ENCODE measurements at regions not wholly inside any gene's neighbourhood (a gene's known extent, or its start where the extent isn't known, plus 50 kb on each side); places are given as distances from the start of the nearest gene placed in this dataset.

DNA sequence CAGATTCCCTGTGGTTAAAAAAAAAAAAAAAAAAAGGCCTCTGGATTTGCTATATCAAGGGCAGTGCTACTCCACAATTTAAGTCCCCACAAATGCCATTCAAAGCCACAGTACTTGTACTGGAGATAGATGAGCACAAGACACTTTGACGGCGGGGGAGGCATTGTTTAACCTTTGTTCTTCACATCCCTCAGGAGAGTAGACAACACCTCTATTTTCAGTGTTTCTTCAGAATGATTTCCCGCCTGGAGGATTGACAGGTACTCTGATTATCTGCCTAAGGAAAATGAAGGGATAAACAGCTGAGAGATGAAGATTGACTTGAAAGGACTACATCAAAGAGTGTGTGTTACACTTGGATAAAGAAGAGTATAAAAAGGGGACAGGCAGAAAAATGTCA is 58.7 kb downstream of the OTOL1 start:
- TF ChIP-seq, protein P1, sequence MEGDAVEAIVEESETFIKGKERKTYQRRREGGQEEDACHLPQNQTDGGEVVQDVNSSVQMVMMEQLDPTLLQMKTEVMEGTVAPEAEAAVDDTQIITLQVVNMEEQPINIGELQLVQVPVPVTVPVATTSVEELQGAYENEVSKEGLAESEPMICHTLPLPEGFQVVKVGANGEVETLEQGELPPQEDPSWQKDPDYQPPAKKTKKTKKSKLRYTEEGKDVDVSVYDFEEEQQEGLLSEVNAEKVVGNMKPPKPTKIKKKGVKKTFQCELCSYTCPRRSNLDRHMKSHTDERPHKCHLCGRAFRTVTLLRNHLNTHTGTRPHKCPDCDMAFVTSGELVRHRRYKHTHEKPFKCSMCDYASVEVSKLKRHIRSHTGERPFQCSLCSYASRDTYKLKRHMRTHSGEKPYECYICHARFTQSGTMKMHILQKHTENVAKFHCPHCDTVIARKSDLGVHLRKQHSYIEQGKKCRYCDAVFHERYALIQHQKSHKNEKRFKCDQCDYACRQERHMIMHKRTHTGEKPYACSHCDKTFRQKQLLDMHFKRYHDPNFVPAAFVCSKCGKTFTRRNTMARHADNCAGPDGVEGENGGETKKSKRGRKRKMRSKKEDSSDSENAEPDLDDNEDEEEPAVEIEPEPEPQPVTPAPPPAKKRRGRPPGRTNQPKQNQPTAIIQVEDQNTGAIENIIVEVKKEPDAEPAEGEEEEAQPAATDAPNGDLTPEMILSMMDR (IDR thresholded peaks at IDR 0.05; ENCODE audit: unreplicated experiment), result no peak
- peaks cover 2% of the 10 kb centered on the region for H3K27me3 Mint-ChIP-seq
- H3K9me3 Mint-ChIP-seq (ENCODE audit: low read depth), result no peaks in the 10 kb centered on the region
- no peak overlapping the region for H3K4me3 Mint-ChIP-seq (ENCODE audit: low read depth)
- no peak for DNase-seq (ENCODE audit: low spot score, unreplicated experiment)
- H3K4me1 Mint-ChIP-seq (ENCODE audit: low read depth), result peaks cover 5% of the 10 kb centered on the region
- H3K27ac Mint-ChIP-seq, result no peak overlapping the region
- no peaks in the 10 kb centered on the region for H3K36me3 Mint-ChIP-seq (ENCODE audit: insufficient read depth)

DNA sequence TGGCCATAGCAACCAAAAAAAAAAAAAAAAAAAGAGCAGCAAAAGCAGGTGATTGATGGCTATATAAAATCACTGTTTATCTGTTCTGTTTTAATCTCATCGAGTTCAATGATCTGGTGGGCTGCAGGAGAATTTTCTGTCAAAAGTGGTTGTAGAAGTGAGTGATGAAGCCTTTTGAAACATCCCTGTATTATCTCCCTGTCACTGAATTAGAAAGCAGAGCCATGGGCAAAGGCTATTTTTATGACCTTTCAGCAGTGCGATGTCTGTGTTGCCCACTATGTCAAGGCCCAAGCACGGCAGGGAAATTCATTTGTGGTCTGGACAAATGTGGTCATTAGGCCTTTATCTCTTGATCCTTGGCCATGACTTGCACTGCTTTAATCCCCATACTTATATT is 59.9 kb downstream of the OTOL1 start:
- Mint-ChIP-seq H3K36me3 (ENCODE audit: insufficient read depth) (no peaks in the 10 kb centered on the region), H3K27ac (no peak overlapping the region), H3K27me3 (peaks cover 2% of the 10 kb centered on the region), H3K9me3 (ENCODE audit: low read depth) (no peaks in the 10 kb centered on the region), H3K4me1 (ENCODE audit: low read depth) (peaks cover 6% of the 10 kb centered on the region), H3K4me3 (ENCODE audit: low read depth) (no peak overlapping the region)
- no peak for DNase-seq (ENCODE audit: low spot score, unreplicated experiment)
- TF ChIP-seq, protein P1 (IDR thresholded peaks at IDR 0.05; ENCODE audit: unreplicated experiment), result no peak

DNA sequence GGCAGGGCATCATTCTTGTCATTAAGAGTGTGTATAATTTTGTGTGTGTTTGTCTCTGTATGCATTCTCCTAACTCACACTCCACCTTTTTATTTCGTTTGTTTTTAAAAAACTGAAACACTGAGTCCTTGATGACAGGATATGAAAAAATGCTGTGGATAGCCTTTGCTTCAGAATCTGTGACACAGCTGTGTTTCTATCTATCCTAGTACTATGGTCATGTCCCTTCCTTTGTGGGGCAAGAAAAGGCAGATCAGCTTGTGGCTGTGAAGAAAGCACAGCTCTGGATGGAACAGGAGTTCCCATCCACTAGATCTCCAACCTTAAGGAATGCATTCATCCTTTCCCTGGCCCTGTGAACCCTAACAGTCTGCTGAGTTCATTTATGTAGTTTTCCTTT is 60.3 kb downstream of the OTOL1 start:
- Mint-ChIP-seq H3K27ac (no peak overlapping the region), H3K27me3 (peaks cover 2% of the 10 kb centered on the region), H3K4me3 (ENCODE audit: low read depth) (no peak overlapping the region), H3K36me3 (ENCODE audit: insufficient read depth) (no peaks in the 10 kb centered on the region), H3K9me3 (ENCODE audit: low read depth) (no peaks in the 10 kb centered on the region), H3K4me1 (ENCODE audit: low read depth) (peaks cover 3% of the 10 kb centered on the region)
- no peak for DNase-seq (ENCODE audit: low spot score, unreplicated experiment)
- TF ChIP-seq, protein P1 (IDR thresholded peaks at IDR 0.05; ENCODE audit: unreplicated experiment), result no peak

DNA sequence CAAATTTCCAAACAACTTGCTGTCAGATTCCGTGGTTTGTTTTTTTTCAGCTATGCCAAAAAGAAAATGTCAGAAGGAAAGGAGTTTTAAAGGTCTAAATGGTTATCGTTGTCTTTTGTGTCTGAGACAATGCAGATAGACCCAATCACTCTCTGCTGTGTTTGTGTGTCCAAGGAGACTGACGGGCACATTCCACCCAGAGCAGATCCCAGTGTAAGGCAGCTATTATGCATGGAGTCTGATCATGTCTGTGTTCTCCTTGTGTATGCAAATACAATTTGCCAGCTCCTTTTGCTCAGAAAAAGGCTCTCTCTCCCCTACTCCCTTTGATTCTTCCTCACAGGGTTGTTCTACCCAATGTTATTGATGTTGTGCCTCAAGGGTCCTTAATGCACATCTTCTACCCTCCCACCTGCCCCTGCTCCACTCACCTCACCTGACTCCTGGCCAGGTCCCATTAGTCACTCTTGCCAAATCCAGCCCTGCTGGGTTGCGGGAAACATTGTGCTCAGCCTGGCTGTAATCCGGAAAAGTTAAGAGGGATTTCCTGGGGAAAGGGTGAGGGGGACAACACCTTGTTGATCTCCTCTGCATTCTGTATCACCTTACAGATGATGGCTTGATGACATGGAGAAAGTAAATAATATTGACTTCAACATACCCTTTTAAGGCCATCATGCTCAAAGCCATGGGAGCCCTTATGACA is 61.0 kb downstream of the OTOL1 start:
- peaks cover 3% of the 10 kb centered on the region for H3K4me1 Mint-ChIP-seq (ENCODE audit: low read depth)
- TF ChIP-seq, protein P1 (IDR thresholded peaks at IDR 0.05; ENCODE audit: unreplicated experiment), result no peak
- H3K9me3 Mint-ChIP-seq (ENCODE audit: low read depth), result no peaks in the 10 kb centered on the region
- no peak for DNase-seq (ENCODE audit: low spot score, unreplicated experiment)
- peaks cover 2% of the 10 kb centered on the region for H3K27me3 Mint-ChIP-seq
- no peaks in the 10 kb centered on the region for H3K36me3 Mint-ChIP-seq (ENCODE audit: insufficient read depth)
- H3K4me3 Mint-ChIP-seq (ENCODE audit: low read depth), result no peak overlapping the region
- no peak overlapping the region for H3K27ac Mint-ChIP-seq

DNA sequence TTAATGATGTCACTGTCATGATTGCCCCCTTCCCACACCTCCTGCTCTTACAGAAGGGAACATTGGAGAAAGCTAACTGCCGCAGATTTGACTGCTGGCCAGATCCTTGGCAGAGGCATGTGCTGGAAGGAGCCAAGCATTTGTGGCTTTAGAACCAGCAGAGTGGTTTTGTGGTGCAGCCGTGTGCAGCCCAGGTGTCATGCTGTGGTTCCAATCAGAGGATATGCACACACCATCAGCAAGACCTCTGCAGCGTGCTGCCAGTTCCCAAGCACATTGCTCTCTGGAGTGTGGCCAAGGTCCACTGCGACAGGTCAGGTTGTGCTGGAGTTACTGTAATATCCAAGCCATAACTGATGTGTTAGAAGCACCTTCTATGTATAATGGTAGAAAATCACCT is 61.6 kb downstream of the OTOL1 start:
- H3K36me3 Mint-ChIP-seq (ENCODE audit: insufficient read depth), result no peaks in the 10 kb centered on the region
- H3K27ac Mint-ChIP-seq, result no peak overlapping the region
- no peak for DNase-seq (ENCODE audit: low spot score, unreplicated experiment)
- H3K9me3 Mint-ChIP-seq (ENCODE audit: low read depth), result no peaks in the 10 kb centered on the region
- H3K4me1 Mint-ChIP-seq (ENCODE audit: low read depth), result peaks cover 3% of the 10 kb centered on the region
- H3K27me3 Mint-ChIP-seq, result peaks cover 2% of the 10 kb centered on the region
- H3K4me3 Mint-ChIP-seq (ENCODE audit: low read depth), result no peak overlapping the region
- TF ChIP-seq, protein P1 (IDR thresholded peaks at IDR 0.05; ENCODE audit: unreplicated experiment), result no peak

Data from progenitor cell of endocrine pancreas (in vitro differentiated cells).